ENCODE measurements at regions not wholly inside any gene's neighbourhood (a gene's known extent, or its start where the extent isn't known, plus 50 kb on each side); places are given as distances from the start of the nearest gene placed in this dataset.

DNA sequence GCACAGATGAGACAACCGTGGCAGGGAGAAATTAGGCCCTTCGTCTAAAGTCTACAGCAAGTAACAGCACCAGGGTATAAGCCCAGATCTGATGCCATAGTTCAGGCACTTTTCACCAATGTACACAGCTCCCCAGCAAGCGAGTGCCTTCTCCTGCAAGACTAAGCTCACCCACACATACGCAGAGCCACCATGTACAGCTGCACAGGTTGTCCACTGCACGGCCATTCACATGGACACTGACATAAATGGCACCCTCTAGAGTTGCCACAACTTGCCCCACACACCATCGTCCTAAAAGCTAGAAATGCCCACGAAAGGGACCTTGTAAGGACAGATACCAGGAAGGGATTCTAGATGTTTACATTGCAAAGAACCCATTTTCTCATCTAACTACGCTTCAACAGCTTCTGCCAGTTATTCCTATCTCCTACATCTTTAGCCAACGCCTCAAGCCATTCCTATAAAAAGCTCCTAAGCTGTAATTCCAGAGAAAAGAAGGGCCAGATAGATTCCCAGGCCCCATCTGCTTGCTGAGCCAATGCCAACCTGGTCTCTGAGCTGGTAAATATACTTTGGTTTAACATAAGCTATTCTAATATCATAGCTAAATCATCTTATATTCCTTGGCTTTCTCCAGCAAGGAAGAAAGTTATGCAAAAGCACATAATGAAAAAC, 174.0 kb upstream of the KAZN start:
- TF ChIP-seq, protein P1, sequence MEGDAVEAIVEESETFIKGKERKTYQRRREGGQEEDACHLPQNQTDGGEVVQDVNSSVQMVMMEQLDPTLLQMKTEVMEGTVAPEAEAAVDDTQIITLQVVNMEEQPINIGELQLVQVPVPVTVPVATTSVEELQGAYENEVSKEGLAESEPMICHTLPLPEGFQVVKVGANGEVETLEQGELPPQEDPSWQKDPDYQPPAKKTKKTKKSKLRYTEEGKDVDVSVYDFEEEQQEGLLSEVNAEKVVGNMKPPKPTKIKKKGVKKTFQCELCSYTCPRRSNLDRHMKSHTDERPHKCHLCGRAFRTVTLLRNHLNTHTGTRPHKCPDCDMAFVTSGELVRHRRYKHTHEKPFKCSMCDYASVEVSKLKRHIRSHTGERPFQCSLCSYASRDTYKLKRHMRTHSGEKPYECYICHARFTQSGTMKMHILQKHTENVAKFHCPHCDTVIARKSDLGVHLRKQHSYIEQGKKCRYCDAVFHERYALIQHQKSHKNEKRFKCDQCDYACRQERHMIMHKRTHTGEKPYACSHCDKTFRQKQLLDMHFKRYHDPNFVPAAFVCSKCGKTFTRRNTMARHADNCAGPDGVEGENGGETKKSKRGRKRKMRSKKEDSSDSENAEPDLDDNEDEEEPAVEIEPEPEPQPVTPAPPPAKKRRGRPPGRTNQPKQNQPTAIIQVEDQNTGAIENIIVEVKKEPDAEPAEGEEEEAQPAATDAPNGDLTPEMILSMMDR (conservative IDR thresholded peaks at IDR 0.05; ENCODE audit: low read depth, low read length), result no peak
- no peak for TF ChIP-seq EZH2 (IDR thresholded peaks at IDR 0.05; ENCODE audit: low read length, unreplicated experiment)
